Thymus (tissue), 11 donors: ENCODE measurements at regions not wholly inside any gene's neighbourhood (a gene's known extent, or its start where the extent isn't known, plus 50 kb on each side); places are given as distances from the start of the nearest gene placed in this dataset.
"Not testable (repeated sequence)": the region's sequence is repeated elsewhere in the genome, so short reads cannot be mapped to it uniquely, and the experiment has no call there.

ENCODE experiments used
- DNase-seq, 9 donors: peaks; one replicate each; pipeline ENCODE4 v3.0.0-alpha.2; 2013; ENCODE audit warnings: low spot score in 9 of 9, low read depth in 6 of 9, missing footprints in 1 of 9
- H3K27ac ChIP-seq, 2 donors: one replicate each; pipeline ENCODE4 v1.5.1; 2013; ENCODE audit warnings: control low read depth in 1 of 2, low read depth in 1 of 2, low read length in 1 of 2, mild to moderate bottlenecking in 1 of 2, moderate library complexity in 1 of 2
- H3K27me3 ChIP-seq, 2 donors: one replicate each; pipeline ENCODE4 v1.5.1; 2013; ENCODE audit warnings: low read length in 1 of 2; ENCODE audit not compliant: control insufficient read depth in 2 of 2, insufficient read depth in 1 of 2
- H3K36me3 ChIP-seq, 2 donors: one replicate each; pipeline ENCODE4 v1.5.1; 2013; ENCODE audit warnings: low read length in 1 of 2, mild to moderate bottlenecking in 1 of 2, moderate library complexity in 1 of 2; ENCODE audit not compliant: control insufficient read depth in 2 of 2, insufficient read depth in 2 of 2
- H3K4me1 ChIP-seq, 2 donors: one replicate each; pipeline ENCODE4 v1.5.1; 2013; ENCODE audit warnings: low read length in 2 of 2; ENCODE audit not compliant: control insufficient read depth in 2 of 2, insufficient read depth in 2 of 2
- H3K4me3 ChIP-seq, 2 donors: one replicate each; pipeline ENCODE4 v1.5.1; 2013; ENCODE audit warnings: low read length in 2 of 2, control low read depth in 1 of 2, mild to moderate bottlenecking in 1 of 2
- H3K9me3 ChIP-seq, 2 donors: one replicate each; pipeline ENCODE4 v1.5.1; 2013; ENCODE audit warnings: low read length in 1 of 2, mild to moderate bottlenecking in 1 of 2; ENCODE audit not compliant: control insufficient read depth in 2 of 2, insufficient read depth in 1 of 2
- WGBS: extraction: QIAGEN DNeasy Blood & Tissue Kit; methylation state at CpG from one replicate; pipeline ENCODE4 v1.1.7; 2013; 5-methylcytosine and 5-hydroxymethylcytosine counted together
- donor health status: healthy.

GRCh38 chr6:122184401-122184827 lies 215.0 kb upstream of the HSF2 start:
- no peak overlapping the region for H3K27ac ChIP-seq
- H3K4me1 ChIP-seq: no peaks in the 10 kb centered on the region
- H3K27me3 ChIP-seq: no peaks in the 10 kb centered on the region
- H3K9me3 ChIP-seq: no peaks in the 10 kb centered on the region
- no peak overlapping the region for H3K4me3 ChIP-seq
- WGBS: 64% methylated on average over 4 of the region's 4 CpGs
- H3K36me3 ChIP-seq: no peaks in the 10 kb centered on the region
- DNase-seq: no peak

GRCh38 chr6:122185458-122185857 lies 214.0 kb upstream of the HSF2 start:
- H3K4me1 ChIP-seq, H3K27ac ChIP-seq: not testable (repeated sequence)
- WGBS: 95% methylated on average over 19 of the region's 19 CpGs

DNA sequence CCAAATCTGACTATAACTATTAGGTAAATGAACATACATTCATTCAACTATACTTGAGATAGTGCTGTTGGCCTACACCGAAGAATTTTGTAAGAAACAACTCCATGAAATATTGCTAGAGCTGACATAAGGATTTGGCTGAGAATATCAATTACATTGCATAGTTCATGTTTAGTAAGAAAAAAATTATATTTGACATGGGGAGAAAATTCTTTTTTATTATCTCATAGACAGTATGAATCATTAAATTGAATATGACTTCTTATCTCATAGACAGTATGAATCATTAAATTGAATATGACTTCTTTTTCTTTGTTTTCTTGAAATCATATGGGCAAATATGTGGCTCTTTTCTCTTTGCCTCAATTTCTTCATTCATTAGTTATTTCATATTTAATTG lies 212.3 kb upstream of the HSF2 start:
- 97% methylated on average over 1 of the region's 1 CpG for WGBS
- H3K27me3 ChIP-seq: no peaks in the 10 kb centered on the region
- DNase-seq: no peak
- H3K36me3 ChIP-seq: no peaks in the 10 kb centered on the region
- H3K27ac ChIP-seq: no peak overlapping the region
- no peaks in the 10 kb centered on the region for H3K4me1 ChIP-seq
- no peaks in the 10 kb centered on the region for H3K9me3 ChIP-seq
- H3K4me3 ChIP-seq: no peak overlapping the region

More at GRCh38 chr6:122185458-122185857, 214.0 kb upstream of the HSF2 start:
- H3K9me3 ChIP-seq, H3K27me3 ChIP-seq, H3K4me3 ChIP-seq, H3K36me3 ChIP-seq, DNase-seq: not testable (repeated sequence)

DNA sequence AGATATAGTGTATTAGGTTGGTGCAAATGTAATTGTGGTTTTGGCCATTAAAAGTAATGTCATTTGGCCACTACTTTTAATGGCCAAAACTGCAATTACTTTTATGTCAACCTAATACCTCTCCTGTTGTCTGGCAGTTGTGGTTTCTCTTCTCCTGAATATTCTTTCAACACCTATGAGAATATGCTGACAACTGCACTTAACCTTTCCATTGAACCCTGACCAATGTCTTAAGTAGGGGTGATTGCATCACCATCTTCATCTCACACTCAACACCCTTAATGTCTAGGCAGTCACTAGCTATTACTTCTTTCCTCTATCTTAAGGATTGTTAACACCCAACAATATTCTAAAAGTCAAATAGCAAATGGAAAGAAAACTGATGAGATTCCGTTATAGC lies 200.5 kb upstream of the HSF2 start:
- 90% methylated on average over 1 of the region's 1 CpG for WGBS
- no peak overlapping the region for H3K4me3 ChIP-seq

GRCh38 chr6:122200440-122200839 lies 199.0 kb upstream of the HSF2 start:
- 79% methylated on average over 1 of the region's 1 CpG for WGBS
- no peak for DNase-seq
- Histone ChIP-seq H3K4me1 (no peaks in the 10 kb centered on the region), H3K4me3 (no peak overlapping the region), H3K36me3 (no peaks in the 10 kb centered on the region), H3K27me3 (no peaks in the 10 kb centered on the region), H3K27ac (no peak overlapping the region), H3K9me3 (no peaks in the 10 kb centered on the region)

More for the DNA sequence above, 200.5 kb upstream of the HSF2 start:
- Histone ChIP-seq H3K4me1 (no peaks in the 10 kb centered on the region), H3K27ac (no peak overlapping the region), H3K9me3 (no peaks in the 10 kb centered on the region), H3K36me3 (no peaks in the 10 kb centered on the region), H3K27me3 (no peaks in the 10 kb centered on the region)
- no peak for DNase-seq

- 94% methylated on average over 8 of the region's 8 CpGs for WGBS
- Histone ChIP-seq H3K4me3 (no peak overlapping the region), H3K4me1 (no peaks in the 10 kb centered on the region), H3K27me3 (no peaks in the 10 kb centered on the region), H3K36me3 (no peaks in the 10 kb centered on the region), H3K27ac (no peak overlapping the region), H3K9me3 (no peaks in the 10 kb centered on the region)
- no peak for DNase-seq
Observed at GRCh38 chr6:122202576-122203137, 196.8 kb upstream of the HSF2 start.

DNA sequence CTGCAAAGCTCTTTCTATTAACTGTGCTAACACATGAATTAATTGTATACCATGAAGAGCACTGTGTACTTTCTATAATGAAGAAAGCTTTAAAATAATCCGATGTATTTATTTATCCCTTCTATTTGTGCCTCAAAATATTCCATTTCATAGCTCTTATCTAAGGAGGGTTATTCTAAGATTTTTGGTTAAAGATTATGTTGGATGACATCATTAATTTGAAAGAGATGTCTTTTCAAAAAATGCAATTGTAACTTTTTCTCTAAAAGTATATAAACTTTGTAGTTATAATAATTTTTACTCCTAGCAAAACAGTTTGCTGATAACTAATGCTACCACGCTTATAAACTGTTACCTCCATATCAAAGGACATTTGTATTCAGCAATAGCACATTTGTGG lies 192.4 kb upstream of the HSF2 start:
- Histone ChIP-seq H3K4me3 (no peak overlapping the region), H3K36me3 (no peaks in the 10 kb centered on the region), H3K27me3 (no peaks in the 10 kb centered on the region), H3K27ac (no peak overlapping the region), H3K9me3 (no peaks in the 10 kb centered on the region), H3K4me1 (no peaks in the 10 kb centered on the region)
- WGBS: 81% methylated on average over 2 of the region's 2 CpGs
- no peak for DNase-seq

DNA sequence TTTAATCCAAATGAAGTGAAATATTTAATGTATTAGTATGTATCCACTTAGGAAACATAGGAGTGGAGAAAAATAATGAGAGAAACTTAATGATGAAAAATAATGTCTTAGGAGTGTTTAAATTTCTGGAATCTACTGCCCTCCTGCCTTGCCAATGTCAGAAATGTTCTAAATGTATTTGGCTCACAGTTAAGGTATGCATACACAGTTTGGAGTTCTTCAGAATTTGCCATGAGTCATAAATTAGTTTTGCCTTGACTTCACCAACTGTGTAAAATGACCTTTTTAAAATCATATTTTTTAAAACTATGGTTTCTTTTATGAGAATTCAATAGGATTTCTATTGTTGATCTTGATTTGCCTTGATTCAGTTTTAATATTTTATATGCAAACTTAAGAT lies 191.7 kb upstream of the HSF2 start:
- H3K36me3 ChIP-seq: no peaks in the 10 kb centered on the region
- H3K27me3 ChIP-seq: no peaks in the 10 kb centered on the region
- no peaks in the 10 kb centered on the region for H3K9me3 ChIP-seq
- H3K27ac ChIP-seq: no peak overlapping the region
- H3K4me1 ChIP-seq: no peaks in the 10 kb centered on the region
- no peak overlapping the region for H3K4me3 ChIP-seq
- no peak for DNase-seq

GRCh38 chr6:122214605-122215318 lies 184.7 kb upstream of the HSF2 start:
- no peaks in the 10 kb centered on the region for H3K36me3 ChIP-seq
- no peak for DNase-seq
- H3K4me3 ChIP-seq: no peak overlapping the region
- H3K9me3 ChIP-seq: no peaks in the 10 kb centered on the region
- no peaks in the 10 kb centered on the region for H3K27me3 ChIP-seq
- H3K4me1 ChIP-seq: no peaks in the 10 kb centered on the region
- WGBS: 92% methylated on average over 3 of the region's 3 CpGs
- no peak overlapping the region for H3K27ac ChIP-seq
